GM18517 (cell line): ENCODE measurements at regions not wholly inside any gene's neighbourhood (a gene's known extent, or its start where the extent isn't known, plus 50 kb on each side); places are given as distances from the start of the nearest gene placed in this dataset.

Experiments used
- ATAC-seq: cut with Tn5 transposase; IDR thresholded peaks from one replicate; pipeline ENCODE4 v1.9.1; 2021; ENCODE audit warnings: mild to moderate bottlenecking, moderate library complexity; ENCODE audit not compliant: unreplicated experiment

DNA sequence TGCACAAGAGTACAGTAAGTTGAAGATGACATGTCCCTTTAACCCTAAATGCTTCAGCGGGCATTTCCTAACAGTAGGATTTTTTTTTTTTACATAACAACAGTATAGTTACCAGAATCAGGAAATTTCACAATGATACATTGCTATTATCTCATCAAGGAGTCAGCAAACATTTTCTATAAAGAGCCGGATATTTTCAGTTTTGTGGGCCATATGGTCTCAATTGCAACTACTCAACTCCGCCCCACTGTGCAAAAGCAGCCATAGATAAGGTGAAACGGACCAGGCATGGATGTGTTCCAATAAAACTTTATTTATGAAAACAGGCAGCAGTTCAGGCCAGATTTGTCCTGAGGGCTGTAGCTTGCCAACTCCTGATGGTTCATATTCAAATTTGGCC is 130.6 kb downstream of the SMAD6 start:
- no peak for ATAC-seq

DNA sequence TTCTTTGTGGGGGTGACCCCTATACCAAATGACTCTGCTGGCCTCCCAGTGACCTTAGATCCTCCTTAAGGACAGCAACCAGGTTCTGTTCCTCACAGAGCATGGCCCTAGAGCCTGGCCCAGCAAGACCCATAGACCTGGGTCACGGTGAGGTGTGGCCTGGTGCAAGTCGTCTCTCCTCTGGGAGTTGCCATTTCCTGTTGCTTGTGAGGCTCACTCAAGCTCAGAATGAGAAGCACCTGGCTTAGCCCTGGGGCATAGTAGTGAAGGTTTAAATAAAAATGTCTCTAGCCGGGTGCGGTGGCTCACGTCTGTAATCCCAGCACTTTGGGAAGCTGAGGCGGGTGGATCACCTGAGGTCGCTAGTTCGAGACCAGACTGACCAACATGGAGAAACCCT is 131.3 kb downstream of the SMAD6 start:
- ATAC-seq, result no peak

DNA sequence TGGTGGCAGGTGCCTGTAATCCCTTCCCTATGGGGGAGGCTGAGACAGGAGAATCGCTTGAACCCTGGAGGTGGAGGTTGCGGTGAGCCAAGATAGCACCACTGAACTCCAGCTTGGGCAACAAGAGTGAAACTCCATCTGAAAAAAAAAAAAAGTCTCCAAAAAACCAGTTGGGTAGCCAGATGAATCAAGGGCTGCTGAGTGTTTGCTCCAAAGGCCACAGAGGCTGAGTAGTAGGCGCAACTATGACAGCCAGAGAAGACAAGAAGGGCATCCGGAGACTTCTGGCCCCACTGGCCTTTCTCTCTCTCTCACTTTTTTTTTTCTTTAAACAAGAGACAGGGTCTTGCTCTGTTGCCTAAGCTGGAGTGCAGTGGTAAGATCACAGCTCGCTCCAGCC is 131.8 kb downstream of the SMAD6 start:
- ATAC-seq, result no peak

DNA sequence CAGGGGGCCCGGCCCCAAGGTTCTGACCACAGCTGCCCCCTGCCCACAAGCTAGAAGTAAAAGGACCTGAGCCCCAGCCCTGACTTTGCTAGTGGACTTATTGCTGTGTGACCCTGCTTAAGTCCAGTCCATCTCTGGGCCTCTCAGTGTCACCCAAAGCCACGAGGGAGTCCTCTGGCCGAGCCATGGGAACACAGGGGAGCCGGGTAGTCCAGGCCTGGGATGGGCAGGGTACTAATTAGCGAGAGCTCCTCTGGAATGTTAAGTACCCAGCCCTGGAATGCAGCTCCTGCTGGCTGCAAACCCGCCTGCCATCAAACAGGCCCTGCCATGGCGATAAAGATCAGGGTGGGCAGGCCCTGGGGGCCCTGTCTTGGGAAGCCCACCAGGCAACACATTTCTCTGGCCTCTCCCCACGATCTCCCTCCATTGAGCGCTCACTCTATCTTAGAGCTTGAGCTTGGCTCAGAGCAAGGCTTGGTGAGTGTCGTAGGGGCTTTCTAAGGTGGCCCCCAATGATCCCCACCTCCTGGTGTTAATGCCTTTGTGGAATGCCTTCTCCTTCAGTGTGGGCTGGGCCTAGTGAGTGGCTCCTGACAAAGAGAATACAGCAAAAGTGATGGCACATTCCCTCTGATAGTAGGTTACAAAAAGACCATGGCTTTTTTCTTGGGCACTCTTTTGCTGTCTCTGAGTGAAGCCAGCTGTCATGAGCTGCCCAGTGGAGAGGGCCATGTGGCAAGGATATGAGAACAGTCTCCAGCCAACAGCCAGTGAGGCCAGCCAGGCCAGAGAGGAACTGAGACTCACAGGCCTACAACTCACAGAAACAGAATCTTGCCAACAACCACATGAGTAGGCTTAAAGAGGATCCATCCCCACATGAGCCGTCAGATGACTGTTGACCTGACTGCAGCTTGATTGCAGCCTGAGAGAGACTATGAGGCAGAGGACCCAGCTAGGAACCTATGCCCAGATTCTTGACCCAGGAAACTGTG is 133.1 kb downstream of the SMAD6 start:
- ATAC-seq, result no peak

DNA sequence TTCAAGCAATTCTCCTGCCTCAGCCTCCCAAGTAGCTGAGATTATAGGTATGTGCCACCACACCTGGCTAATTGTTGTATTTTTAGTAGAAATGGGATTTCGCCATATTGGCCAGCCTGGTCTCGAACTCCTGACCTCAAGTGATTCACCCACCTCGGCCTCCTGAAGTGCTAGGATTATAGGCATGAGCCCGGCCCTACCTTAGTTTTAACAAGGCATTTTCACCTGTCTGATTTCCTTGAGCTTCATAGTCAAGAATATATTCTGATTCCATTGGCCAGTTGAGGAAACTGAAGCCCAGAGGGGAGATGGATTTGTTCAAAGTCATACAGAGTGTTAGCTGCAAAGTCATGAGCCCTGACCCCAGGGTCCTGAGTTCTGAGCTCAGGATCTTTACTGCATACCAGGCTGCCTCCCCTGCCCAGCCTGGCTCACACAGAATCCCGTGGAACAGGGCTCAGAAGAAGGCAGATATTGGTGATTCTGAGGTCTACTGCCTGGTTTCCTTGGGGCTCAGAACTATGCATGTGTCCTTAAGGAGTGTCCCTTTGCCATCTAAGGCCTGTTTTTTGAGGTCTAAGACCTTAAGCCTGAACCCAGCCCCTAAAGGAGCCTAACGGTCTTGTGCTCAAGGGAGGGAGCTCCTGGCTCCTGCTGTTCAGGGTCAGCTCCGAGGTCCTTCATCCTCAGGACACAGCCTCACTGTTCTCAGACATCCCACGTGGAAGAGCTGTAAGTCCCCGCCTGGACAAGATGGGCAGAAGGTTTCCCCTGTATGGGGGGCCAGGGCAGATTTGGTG is 134.4 kb downstream of the SMAD6 start:
- no peak for ATAC-seq

DNA sequence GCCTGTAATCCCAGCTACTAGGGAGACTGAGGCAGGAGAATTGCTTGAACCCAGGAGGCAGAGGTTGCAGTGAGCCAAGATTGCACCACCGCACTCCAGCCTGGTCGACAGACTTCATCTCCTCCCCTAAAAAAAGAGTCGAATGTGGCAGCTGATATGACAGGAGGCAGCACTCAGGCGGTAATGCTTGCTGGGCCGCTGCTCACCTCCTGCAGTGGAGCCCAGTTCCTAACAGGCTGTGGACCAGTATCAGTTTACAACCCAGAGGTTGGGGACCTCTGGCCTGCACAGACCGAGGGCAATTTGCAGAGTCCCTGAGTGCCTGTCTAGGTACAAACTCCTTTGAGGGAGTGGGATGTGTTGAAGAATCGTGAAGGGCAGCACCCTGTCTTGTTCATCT is 136.2 kb downstream of the SMAD6 start:
- no peak for ATAC-seq

DNA sequence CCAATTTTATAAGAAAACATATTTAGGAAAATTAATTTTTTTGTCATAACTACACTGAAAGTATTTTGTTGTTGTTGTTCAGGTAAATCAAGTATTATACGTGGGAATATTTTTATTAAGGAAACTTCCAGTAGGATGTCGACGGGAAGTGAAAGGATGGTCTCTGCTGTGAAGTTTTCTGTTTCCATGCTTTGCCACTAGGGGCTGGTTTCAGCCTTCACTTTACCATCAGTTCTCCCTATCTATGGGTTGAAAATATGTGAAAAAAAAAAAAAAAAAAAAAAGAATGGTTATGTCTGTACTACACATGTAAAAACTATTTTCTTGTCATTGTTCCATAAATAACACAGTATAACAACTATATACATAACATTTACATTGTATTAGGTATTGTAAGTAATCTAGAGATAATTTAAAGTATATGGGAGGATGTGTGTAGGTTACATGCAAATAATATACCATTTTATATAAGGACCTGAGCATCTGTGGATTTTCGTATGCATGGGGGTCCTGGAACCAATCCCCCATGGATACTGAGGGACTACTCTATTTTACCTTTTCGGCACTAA is 136.7 kb downstream of the SMAD6 start:
- no peak for ATAC-seq

DNA sequence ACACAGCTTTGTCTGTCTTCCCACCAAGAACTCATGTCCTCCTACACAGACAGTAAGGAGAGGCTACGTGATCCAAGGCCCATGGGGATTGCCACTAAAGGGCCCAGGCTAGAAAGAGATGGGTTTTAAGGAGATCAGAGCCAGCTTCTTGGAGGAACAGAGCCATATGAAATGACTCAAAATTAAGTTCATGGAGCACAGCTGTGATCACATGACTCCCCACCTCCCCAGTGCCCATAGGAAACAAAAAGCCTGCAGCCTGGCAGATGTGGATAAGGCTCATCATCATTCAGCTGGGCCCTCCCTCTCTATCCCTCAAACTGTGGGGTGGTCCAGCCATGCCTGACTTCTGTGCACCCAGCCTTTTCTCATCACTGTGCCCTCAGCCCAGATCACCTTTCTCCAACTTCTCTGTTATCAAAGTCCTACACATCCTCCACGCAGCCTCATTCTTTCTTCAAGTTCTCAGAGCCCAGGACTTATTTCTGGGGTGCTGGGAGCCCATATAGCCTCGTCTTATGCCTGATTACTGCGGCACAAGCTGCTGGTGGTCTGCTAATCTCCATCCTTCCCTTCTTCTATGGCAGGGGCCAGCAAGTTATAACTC is 137.6 kb downstream of the SMAD6 start:
- ATAC-seq, result no peak

DNA sequence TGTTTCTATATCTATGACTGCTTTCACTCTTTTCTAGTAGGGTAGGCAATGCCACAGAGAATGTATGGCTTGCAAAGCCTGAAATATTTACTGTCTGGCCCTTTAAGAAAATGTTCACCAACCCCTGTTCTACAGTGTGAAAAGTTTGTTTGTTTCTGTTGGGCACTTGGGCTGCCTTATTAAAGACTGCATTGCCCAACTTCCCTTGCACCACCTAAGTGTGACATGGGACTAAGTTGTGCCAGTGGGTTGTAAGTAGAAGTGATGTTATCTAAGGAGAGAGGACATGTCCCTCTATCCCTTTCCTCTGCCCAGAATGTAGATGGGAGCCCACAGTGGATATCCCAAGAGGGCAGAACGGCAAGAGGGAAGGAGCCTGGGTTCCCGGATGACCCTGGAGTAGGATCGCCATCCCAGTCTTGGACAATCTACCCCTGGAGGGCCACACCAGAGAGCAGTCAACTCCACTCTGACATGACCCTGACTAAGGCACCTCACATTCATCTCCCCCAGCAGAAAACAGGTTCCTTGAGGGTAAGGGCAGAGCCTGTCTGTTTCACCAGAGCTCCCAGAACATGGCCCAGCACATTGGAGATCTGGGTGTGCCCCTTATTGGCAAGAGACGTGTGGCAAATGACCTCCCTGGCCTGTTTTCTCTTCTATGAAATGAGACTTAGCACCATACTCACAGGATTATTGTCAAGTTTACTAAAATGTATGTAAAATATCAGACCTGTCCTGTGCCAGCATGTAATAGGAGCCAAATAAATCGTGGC is 138.8 kb downstream of the SMAD6 start:
- no peak for ATAC-seq

DNA sequence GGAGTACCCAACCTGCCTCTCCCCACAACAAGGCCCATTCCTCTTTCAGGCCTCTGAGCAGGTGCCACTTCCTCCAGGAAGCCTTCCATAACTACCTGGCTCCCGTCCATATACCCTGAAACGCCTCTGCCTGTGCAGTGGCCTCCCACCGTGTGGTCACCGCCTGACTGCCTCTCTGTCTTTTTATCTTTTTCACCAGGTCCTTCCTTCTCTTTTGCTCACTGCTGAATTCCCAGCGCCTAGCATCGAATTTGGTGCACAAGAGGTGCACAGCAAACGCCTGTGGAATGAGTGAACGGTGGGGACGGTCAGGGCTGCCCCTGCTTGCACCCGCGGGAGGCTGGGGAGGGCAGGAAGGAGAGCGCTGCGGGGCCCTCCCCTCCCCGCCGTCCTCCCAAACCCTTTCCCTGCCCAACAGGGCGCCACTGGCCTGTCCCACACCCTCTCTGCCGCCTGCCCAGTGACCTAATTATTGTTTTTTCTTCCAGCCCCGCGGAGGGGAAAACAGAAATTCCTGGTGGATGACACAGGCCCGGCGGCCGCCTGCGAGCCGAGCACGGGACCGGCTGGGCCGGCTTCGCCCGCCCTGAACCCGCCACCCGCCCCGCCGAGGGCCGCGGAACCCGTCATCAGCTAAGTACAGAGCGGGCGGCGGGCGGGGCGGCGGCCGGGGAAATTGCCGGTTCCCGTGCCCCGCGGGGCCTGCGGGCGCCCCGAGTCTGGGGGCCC is 140.1 kb downstream of the SMAD6 start:
- no peak for ATAC-seq

DNA sequence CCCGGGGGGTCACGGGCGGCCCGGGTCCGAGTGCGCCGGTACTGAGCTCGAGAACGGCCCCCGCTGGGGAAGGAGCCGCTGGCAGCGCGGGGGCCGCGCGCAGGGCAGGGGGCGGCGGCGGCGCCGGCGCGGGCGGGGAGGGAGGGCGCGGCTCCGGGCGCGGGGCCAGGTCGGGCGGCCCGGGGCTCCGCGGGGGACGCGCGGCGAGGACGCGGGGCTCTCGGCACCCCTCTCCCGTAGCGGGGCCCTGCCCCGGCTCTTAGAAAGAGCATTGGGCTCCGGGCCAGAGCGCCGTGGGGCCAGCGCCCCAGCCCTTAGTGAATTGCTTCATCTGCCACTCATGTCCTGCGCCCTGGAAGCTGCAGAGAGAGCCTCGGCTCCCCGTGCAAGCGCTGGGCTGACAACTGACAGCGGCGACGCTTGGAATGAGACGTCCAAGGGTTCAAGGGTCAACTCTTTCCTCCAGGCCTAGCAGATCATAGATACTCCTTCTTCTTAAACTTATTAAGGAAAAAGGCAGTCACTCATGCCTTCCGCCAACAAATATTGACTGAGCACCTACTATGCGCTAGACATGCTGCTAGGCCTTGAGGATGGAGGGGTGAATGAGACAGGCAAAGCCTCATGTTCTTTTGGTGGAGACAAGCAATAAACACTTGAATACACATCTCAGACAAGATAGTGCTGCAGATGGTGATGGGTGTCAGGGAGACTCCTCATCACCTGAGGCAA is 140.8 kb downstream of the SMAD6 start:
- ATAC-seq, result no peak

DNA sequence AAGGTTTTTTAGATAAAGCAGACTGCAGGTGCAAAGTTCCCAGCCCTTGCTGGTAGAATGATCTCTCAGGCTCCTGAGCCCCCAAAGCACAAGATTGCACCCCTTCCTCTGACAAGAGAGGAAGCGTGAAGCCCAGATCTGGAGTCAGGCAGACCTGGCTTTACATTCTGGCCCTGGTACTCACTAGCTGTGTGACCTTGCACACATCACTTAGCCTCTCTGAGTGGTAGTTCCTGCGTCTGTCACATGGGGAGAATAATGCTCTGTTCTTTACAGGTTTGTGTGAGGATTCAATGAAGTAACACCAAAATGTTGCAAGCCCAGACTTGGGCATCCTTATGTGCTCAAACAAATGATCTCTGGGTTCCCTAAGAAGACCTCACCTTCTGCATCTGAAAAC is 141.5 kb downstream of the SMAD6 start:
- ATAC-seq, result no peak

DNA sequence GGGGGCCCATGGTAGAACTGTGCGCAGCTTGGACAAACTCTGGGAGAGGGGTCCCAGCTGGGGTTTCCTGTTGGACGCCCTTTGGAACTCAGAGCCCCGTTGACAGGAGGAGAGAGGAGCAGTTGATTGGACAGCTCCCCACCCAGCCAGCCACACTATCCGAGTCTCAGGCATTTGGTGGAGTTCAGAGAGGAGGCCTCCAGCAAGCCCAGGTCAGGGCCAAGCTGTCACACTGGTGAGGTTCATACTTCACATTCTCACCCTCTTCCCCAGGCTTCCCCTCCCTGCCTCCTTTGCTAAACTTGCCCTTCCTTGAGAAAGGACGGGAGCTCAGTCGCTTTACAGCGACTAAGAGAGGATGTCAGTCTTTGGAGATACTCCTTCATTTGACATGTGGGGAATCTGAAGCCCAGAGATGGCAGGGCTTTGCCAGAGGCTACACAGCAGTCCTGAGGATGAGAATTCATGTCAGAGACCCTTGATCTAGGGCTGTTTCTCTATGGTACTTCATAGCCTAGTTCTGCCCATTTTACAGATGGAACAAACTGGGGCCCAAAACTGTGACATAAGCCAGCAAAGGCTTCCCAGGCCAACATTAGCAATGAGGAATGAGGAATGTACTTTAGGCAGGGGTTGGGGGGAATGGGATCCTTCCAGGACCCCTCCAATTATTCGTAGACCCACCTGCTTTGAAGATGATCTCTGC is 142.2 kb downstream of the SMAD6 start:
- no peak for ATAC-seq

DNA sequence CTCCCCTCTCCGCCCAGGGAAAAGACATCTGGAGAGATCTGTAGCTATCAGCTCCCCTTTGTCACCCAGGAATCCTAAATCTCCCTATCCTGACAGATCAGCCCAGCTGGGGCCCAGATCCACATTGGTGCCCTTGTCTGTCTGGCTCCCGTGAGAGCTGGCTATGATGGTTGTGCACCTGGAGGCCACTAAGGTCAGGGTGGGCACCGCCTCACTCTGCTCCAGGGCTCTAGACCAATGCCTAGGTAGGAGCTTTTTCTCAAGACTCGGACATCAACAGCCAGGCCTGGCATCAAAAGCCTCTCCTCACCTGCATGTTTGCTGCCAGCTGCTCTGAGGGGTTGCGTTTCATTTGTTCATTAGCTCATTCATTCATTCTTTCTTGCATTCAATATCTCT is 142.7 kb downstream of the SMAD6 start:
- no peak for ATAC-seq

DNA sequence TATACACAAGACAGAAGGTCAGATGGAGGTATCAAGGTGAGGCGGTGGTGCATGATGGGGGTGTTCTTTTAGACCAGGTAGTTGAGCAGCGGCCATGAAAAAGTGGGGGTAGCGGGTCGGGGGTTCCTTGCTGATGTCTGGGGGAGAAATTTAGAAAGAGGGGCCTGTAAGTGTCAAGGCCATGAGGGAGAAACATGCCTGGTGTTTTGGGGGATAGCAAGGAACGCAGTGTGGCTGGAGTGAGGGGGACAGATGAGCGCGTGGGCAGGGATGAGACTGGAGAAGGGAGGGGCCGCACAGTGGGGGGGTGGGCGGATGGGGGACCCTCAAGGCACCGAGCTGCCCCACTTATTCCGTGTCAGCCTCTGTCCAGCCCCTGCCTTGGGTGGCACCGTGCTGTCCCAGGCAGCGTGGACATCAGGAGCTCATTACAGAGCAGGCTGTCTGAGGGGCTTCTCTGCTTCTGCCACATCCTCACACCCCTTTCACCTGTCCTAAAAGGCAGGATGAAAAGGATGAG is 143.3 kb downstream of the SMAD6 start:
- no peak for ATAC-seq

DNA sequence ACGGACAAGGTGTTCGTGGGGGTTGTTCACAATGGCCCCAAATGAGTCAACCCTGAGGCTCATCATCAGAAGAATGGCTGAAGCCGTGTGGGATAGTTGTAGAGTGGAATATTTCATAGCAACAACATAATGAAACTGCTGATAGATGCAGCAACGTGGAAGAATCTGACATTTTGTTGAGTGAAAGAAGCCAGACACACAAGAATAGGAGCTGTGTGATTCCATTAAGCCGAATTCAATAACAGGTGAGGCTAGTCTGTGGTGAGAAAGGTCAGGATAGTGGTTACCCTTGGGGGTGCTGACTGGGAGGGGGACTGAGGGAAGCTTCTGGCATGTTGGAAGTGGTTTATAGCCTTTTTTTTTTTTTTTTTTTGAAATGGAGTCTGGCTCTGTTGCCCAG is 144.0 kb downstream of the SMAD6 start:
- ATAC-seq, result no peak

DNA sequence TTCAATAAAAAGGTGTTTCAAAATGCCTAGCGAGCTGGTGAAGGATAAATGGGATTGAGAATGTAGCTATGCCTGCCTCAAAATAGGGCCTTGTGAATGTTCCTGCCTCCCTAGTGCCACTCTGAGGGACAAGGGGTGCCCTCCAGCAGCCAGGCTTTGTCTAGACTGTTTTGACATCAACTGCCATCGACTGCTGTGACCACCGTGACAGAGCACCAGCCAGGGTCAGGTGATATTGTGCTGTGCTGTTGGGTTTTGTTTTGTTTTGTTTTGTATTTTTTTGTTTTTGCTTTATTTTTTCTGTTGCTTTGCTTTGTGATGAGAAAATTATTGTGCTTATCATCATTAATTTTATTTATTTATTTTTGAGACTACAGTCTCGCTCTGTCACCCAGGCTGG is 144.8 kb downstream of the SMAD6 start:
- ATAC-seq, result no peak

DNA sequence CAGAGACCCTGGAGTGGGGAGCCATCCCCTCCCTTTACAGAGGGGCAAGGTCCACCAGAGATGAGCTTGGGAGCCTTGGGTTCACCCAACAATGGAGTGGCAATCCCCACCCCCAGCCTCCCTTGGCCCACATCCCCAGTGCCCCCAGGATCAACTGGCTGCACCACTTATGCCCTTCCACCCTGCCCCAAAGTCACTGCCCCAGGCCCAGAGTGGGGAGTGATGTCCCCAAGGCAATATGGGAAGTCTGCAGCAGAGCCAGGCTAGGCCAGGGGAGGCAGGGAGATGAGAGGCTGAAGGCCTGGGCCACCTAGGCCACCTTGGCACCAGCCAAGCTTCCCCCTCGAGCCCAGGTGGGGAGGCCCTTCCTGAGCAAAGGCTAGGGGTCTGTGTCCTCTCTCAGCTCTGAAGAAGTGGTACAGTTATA is 145.5 kb downstream of the SMAD6 start:
- no peak for ATAC-seq
